ENCODE measurements at regions not wholly inside any gene's neighbourhood (a gene's known extent, or its start where the extent isn't known, plus 50 kb on each side); places are given as distances from the start of the nearest gene placed in this dataset.

DNA sequence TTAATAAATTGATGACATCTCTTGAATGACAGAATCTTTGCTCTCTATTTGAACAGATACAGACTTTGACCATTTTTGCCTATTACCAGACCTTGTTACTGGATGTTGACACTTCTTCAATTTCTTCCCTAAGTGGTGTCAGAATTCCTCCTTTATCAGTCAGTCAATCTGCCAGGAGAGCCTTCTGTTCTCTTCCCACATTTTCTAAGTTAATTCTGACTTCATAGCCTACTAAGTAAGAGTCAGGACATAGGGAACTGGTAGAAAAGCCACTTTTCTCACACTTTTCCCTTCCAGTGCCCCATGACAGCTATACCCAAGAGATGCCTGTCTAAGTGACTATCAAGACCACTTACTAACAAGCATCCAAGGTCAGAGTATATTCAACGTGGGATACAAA lies 1187.5 kb upstream of the NXPH2 start:
- ChIA-PET CTCF (no interaction called here), POLR2A (no interaction called here)
- 6% methylated on average over 1 of the region's 1 CpG for WGBS (ENCODE audit: low lambda C conversion rate)
- no peak for DNase-seq
- H3K27me3 ChIP-seq (ENCODE audit: insufficient read depth) = no peaks in the 10 kb centered on the region
- TF ChIP-seq NFIC (IDR thresholded peaks at IDR 0.05; ENCODE audit: borderline replicate concordance) = no peak
- no peak overlapping the region for H3K4me2 ChIP-seq
- H4K20me1 ChIP-seq (ENCODE audit: insufficient read depth) = no peaks in the 10 kb centered on the region
- no peak overlapping the region for H3K9ac ChIP-seq
- no peaks in the 10 kb centered on the region for H3K36me3 ChIP-seq (replicated peaks in 1 of 2; ENCODE audit: control insufficient read depth in 1 of 2, insufficient read depth in 2 of 2, low read length in 1 of 2)
- no peak overlapping the region for H3K4me3 ChIP-seq (ENCODE audit: low read depth in 2 of 2, low read length in 1 of 2)
- H3K27ac ChIP-seq (ENCODE audit: low read depth in 2 of 2, low read length in 1 of 2) = no peak overlapping the region
- no peaks in the 10 kb centered on the region for H3K79me2 ChIP-seq (ENCODE audit: insufficient read depth)
- no peak overlapping the region for H2AFZ ChIP-seq (ENCODE audit: low read depth)
- no peaks in the 10 kb centered on the region for H3K4me1 ChIP-seq (ENCODE audit: control insufficient read depth in 1 of 2, insufficient read depth in 2 of 2, low read depth in 1 of 2, low read length in 1 of 2)
- H3F3A ChIP-seq (replicated peaks; ENCODE audit: insufficient read depth) = no peaks in the 10 kb centered on the region
- H3K9me2 ChIP-seq = no peaks in the 10 kb centered on the region
- no peaks in the 10 kb centered on the region for H3K9me3 ChIP-seq

DNA sequence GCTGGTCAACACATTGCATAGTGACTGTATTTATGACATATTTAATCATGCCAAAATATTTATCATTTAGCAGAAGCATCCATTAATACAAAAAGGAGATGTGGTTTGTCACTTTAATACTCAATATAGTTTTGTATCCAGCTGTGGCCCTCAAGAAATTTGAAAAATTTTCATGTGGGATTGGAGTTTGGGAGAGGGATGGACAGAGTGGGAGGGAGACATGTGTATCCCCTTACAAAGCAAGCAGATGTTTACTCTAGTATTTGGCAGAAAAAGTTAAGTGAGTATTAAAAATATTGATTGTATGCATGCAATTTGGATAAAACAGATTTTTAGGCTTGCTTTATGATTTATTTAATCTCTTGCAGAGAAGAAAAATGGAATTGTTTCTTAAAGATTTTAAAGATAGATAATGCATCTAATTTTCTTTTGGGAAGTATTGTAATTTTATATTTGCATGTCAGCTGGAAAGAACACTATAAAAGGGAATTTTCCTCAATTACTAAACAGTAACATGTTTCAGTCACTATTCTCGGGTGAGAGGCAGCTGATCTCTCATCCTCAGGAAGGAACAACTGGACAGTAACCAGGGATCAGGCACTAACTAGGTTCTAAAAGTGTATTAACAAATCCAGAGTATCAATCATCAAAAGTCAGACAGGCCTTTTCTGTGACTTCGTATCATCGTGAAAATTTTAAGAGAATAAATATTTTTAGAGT lies 1184.7 kb upstream of the NXPH2 start:
- no peaks in the 10 kb centered on the region for H3K36me3 ChIP-seq (replicated peaks in 1 of 2; ENCODE audit: control insufficient read depth in 1 of 2, insufficient read depth in 2 of 2, low read length in 1 of 2)
- H3K79me2 ChIP-seq (ENCODE audit: insufficient read depth) = no peaks in the 10 kb centered on the region
- WGBS (ENCODE audit: low lambda C conversion rate) = 67% methylated on average over 3 of the region's 3 CpGs
- ChIA-PET POLR2A (no interaction called here), CTCF (interaction anchor here (0.8 kb wide), 1 partner anchor 276 kb away, joined by 3 read pairs; no protein-coding TSS in a partner anchor)
- no peaks in the 10 kb centered on the region for H4K20me1 ChIP-seq (ENCODE audit: insufficient read depth)
- no peak overlapping the region for H3K27ac ChIP-seq (ENCODE audit: low read depth in 2 of 2, low read length in 1 of 2)
- no peaks in the 10 kb centered on the region for H3K9me3 ChIP-seq
- no peaks in the 10 kb centered on the region for H3K27me3 ChIP-seq (ENCODE audit: insufficient read depth)
- no peak for DNase-seq
- no peaks in the 10 kb centered on the region for H3F3A ChIP-seq (replicated peaks; ENCODE audit: insufficient read depth)
- H3K4me3 ChIP-seq (ENCODE audit: low read depth in 2 of 2, low read length in 1 of 2) = no peak overlapping the region
- no peak for TF ChIP-seq SIN3A (IDR thresholded peaks at IDR 0.05; ENCODE audit: borderline replicate concordance, low read depth, low read length)
- TF ChIP-seq GATA2 (CRISPR knock-in tag; IDR thresholded peaks at IDR 0.05) = no peak
- TF ChIP-seq RXRA (IDR thresholded peaks at IDR 0.05; ENCODE audit: borderline replicate concordance, low read depth) = no peak
- TF ChIP-seq, protein P1, sequence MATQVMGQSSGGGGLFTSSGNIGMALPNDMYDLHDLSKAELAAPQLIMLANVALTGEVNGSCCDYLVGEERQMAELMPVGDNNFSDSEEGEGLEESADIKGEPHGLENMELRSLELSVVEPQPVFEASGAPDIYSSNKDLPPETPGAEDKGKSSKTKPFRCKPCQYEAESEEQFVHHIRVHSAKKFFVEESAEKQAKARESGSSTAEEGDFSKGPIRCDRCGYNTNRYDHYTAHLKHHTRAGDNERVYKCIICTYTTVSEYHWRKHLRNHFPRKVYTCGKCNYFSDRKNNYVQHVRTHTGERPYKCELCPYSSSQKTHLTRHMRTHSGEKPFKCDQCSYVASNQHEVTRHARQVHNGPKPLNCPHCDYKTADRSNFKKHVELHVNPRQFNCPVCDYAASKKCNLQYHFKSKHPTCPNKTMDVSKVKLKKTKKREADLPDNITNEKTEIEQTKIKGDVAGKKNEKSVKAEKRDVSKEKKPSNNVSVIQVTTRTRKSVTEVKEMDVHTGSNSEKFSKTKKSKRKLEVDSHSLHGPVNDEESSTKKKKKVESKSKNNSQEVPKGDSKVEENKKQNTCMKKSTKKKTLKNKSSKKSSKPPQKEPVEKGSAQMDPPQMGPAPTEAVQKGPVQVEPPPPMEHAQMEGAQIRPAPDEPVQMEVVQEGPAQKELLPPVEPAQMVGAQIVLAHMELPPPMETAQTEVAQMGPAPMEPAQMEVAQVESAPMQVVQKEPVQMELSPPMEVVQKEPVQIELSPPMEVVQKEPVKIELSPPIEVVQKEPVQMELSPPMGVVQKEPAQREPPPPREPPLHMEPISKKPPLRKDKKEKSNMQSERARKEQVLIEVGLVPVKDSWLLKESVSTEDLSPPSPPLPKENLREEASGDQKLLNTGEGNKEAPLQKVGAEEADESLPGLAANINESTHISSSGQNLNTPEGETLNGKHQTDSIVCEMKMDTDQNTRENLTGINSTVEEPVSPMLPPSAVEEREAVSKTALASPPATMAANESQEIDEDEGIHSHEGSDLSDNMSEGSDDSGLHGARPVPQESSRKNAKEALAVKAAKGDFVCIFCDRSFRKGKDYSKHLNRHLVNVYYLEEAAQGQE (IDR thresholded peaks at IDR 0.05; ENCODE audit: low read depth, low read length) = no peak
- no peak for TF ChIP-seq TCF12 (IDR thresholded peaks at IDR 0.05)
- no peak for TF ChIP-seq USF2 (IDR thresholded peaks at IDR 0.05; ENCODE audit: borderline replicate concordance, low read depth, low read length)
- no peak overlapping the region for H3K9ac ChIP-seq
- no peak overlapping the region for H2AFZ ChIP-seq (ENCODE audit: low read depth)
- no peak overlapping the region for H3K4me2 ChIP-seq
- no peaks in the 10 kb centered on the region for H3K4me1 ChIP-seq (ENCODE audit: control insufficient read depth in 1 of 2, insufficient read depth in 2 of 2, low read depth in 1 of 2, low read length in 1 of 2)
- H3K9me2 ChIP-seq = no peaks in the 10 kb centered on the region

Measured in SK-N-SH (cell line).